K562 (cell line): ENCODE measurements at regions not wholly inside any gene's neighbourhood (a gene's known extent, or its start where the extent isn't known, plus 50 kb on each side); places are given as distances from the start of the nearest gene placed in this dataset.

Source experiments
- ATAC-seq: fragments of 200-7000 bp; cut with Tn5 transposase; 3 replicates; pipeline ENCODE4 v1.9.1; 2020; ENCODE audit warnings: moderate library complexity
- BruUV-seq: library from RNA; stranded (reverse); fragments of 400-500 nt; replicated peaks from 2 replicates; lab custom pipeline; 2021; lab: Mats Ljungman, UMichigan
- CTCF ChIA-PET: fragments of 300-600 bp; formaldehyde crosslinking; extraction: SDS; loops from one replicate; lab custom pipeline; 2021; ENCODE audit warnings: low intra/inter-chr PET ratio; lab: Yijun Ruan, JAX
- POLR2A ChIA-PET: fragments of 300-600, 350-650 bp; sonication (Branson Sonifier 250); formaldehyde crosslinking; extraction: SDS; loops from one replicate; lab custom pipeline; 2021; ENCODE audit warnings: antibody characterized with exemption, inconsistent platforms; lab: Yijun Ruan, JAX
- DNase-seq, 4 experiments: peaks; one replicate each; pipeline versions ENCODE4 v3.0.0 to v3.0.0-alpha.2; 2011 to 2018; ENCODE audit warnings: low spot score in 3 of 4, mixed read lengths in 3 of 4; ENCODE audit errors: extremely low read depth in 1 of 4
- FAIRE-seq: peaks from 2 replicates; lab custom pipeline; 2011; peaks lifted over from hg19 to GRCh38; lab: Jason Lieb, UNC
- H2AFZ ChIP-seq: 2 replicates; pipeline ENCODE4 v1.6.0; 2011; ENCODE audit warnings: low read depth, low read length, control low read depth, inconsistent platforms
- H3K27ac ChIP-seq: fragments of 200-600 bp; 3 replicates; pipeline ENCODE4 v1.8.0; 2011; ENCODE audit warnings: low read depth, mild to moderate bottlenecking, control low read depth, inconsistent platforms, low read length, moderate library complexity, mixed read lengths; ENCODE audit errors: extremely low read depth
- H3K27me3 ChIP-seq, 2 experiments: fragments of 300-600 bp in 1 of 2; 2 replicates in 1 of 2; 3 replicates in 1 of 2; pipeline versions ENCODE4 v1.6.0 to v1.8.0; 2011; ENCODE audit warnings: inconsistent platforms in 2 of 2, low read length in 2 of 2, mild to moderate bottlenecking in 1 of 2, mixed read lengths in 1 of 2, moderate library complexity in 1 of 2; ENCODE audit not compliant: control insufficient read depth in 2 of 2, insufficient read depth in 2 of 2
- H3K36me3 ChIP-seq: fragments of 300-600 bp; 3 replicates; pipeline ENCODE4 v1.8.0; 2011; ENCODE audit warnings: mild to moderate bottlenecking, low read length, inconsistent platforms; ENCODE audit not compliant: control insufficient read depth, insufficient read depth
- H3K4me1 ChIP-seq, 2 experiments: fragments of 200-600 bp in 1 of 2; replicated peaks in 1 of 2; 2 replicates in 1 of 2; 3 replicates in 1 of 2; pipeline versions ENCODE4 v1.5.1 to v1.8.0; 2011; ENCODE audit warnings: inconsistent platforms in 2 of 2, low read length in 2 of 2, mild to moderate bottlenecking in 1 of 2, mixed read lengths in 1 of 2, moderate library complexity in 1 of 2; ENCODE audit not compliant: control insufficient read depth in 2 of 2, insufficient read depth in 2 of 2
- H3K4me2 ChIP-seq: 2 replicates; pipeline ENCODE4 v1.6.1; 2011; ENCODE audit warnings: low read length, control low read depth, inconsistent platforms, mixed read lengths; ENCODE audit not compliant: insufficient read depth
- H3K4me3 ChIP-seq: fragments of 200-600 bp; sonication (generic), shearing (Covaris generic); 2 replicates; pipeline ENCODE4 v1.5.1; 2016; ENCODE audit warnings: control low read depth, inconsistent platforms
- H3K79me2 ChIP-seq: fragments of 200-600 bp; 3 replicates; pipeline ENCODE4 v1.8.0; 2011; ENCODE audit warnings: low read length, inconsistent platforms; ENCODE audit not compliant: control insufficient read depth, insufficient read depth
- H3K9ac ChIP-seq, 2 experiments: 2 replicates each; pipeline versions ENCODE4 v1.6.0 to v1.6.1; 2011; ENCODE audit warnings: low read depth in 2 of 2, low read length in 2 of 2, control low read depth in 1 of 2, inconsistent platforms in 1 of 2, mild to moderate bottlenecking in 1 of 2, mixed read lengths in 1 of 2; ENCODE audit not compliant: insufficient read depth in 1 of 2
- H3K9me1 ChIP-seq: one replicate; pipeline ENCODE4 v1.6.0; 2011; ENCODE audit warnings: inconsistent platforms, mild to moderate bottlenecking, low read length, moderate library complexity; ENCODE audit not compliant: control insufficient read depth, insufficient read depth
- H3K9me3 ChIP-seq: replicated peaks from 2 replicates; pipeline ENCODE4 v1.5.1; 2011; ENCODE audit warnings: low read depth, low read length, inconsistent platforms; ENCODE audit not compliant: control insufficient read depth, insufficient read depth
- H4K20me1 ChIP-seq: replicated peaks from 2 replicates; pipeline ENCODE4 v1.6.1; 2011; ENCODE audit warnings: low read length, inconsistent platforms, mixed read lengths; ENCODE audit not compliant: control insufficient read depth, insufficient read depth
- ATF3 ChIP-seq, 2 experiments: fragments of 450-650 bp in 1 of 2; sonication (generic) in 1 of 2; formaldehyde crosslinking in 1 of 2; IDR thresholded peaks in 1 of 2; conservative IDR thresholded peaks in 1 of 2; 2 replicates each; pipeline versions ENCODE4 v1.6.1 to v1.8.1; 2016 to 2023; ENCODE audit warnings: mild to moderate bottlenecking in 2 of 2, moderate library complexity in 2 of 2, inconsistent platforms in 1 of 2, missing genetic modification reagents in 1 of 2
- FOXA3 ChIP-seq, 2 experiments: fragments of 450-650 bp in 1 of 2; sonication (generic) in 1 of 2; formaldehyde crosslinking; IDR thresholded peaks in 1 of 2; conservative IDR thresholded peaks in 1 of 2; 2 replicates each; pipeline versions ENCODE4 v1.4.0 to v1.8.0; 2020 to 2022; ENCODE audit warnings: mild to moderate bottlenecking in 2 of 2, missing genetic modification reagents in 1 of 2
- MAX ChIP-seq: sonication (generic); formaldehyde crosslinking; IDR thresholded peaks from 2 replicates; pipeline ENCODE4 v1.9.0; 2022; ENCODE audit warnings: mild to moderate bottlenecking, missing genetic modification reagents
- POLR2AphosphoS2 ChIP-seq: IDR thresholded peaks from 2 replicates; pipeline ENCODE4 v1.6.1; 2012; ENCODE audit warnings: low read length, improper control_type of control experiment
- RREB1 ChIP-seq: fragments of 250-450 bp; sonication (Bioruptor Pico); IDR thresholded peaks from 2 replicates; pipeline ENCODE4 v1.4.0; 2020
- SIRT6 ChIP-seq: IDR thresholded peaks from one replicate; pipeline ENCODE4 v1.6.1; 2012; ENCODE audit warnings: low read depth, mild to moderate bottlenecking, control low read depth, inconsistent platforms, low read length, moderate library complexity
- STAT5B ChIP-seq: fragments of 250-450 bp; sonication (Bioruptor Pico); IDR thresholded peaks from 2 replicates; pipeline ENCODE4 v1.8.0; 2021; ENCODE audit warnings: mild to moderate bottlenecking, inconsistent platforms
- TAF1 ChIP-seq: IDR thresholded peaks from 2 replicates; pipeline ENCODE4 v1.6.1; 2011; ENCODE audit warnings: mild to moderate bottlenecking, low read length, moderate library complexity; ENCODE audit not compliant: insufficient read depth, control insufficient read depth, severe bottlenecking; ENCODE audit errors: extremely low read depth
- TRIM28 ChIP-seq: fragments of 450-650 bp; IDR thresholded peaks from 2 replicates; pipeline ENCODE4 v1.6.1; 2017
- ZBTB26 ChIP-seq: fragments of 450-650 bp; formaldehyde crosslinking; IDR thresholded peaks from 2 replicates; pipeline ENCODE4 v1.4.0; 2022; ENCODE audit warnings: missing genetic modification characterization
- ZNF175 ChIP-seq: fragments of 200-800 bp; sonication (Bioruptor generic); IDR thresholded peaks from 2 replicates; pipeline ENCODE4 v1.6.1; 2016; ENCODE audit warnings: low read depth, mild to moderate bottlenecking, missing genetic modification characterization, missing compliant biosample characterization
- ZNF584 ChIP-seq: fragments of 200-800 bp; sonication (Bioruptor generic); IDR thresholded peaks from 2 replicates; pipeline ENCODE4 v1.6.1; 2016; ENCODE audit warnings: low read depth, mild to moderate bottlenecking, missing genetic modification characterization, missing compliant biosample characterization
- ZSCAN29 ChIP-seq: fragments of 450-650 bp; IDR thresholded peaks from 2 replicates; pipeline ENCODE4 v1.6.1; 2017
- WGBS: fragments of 100-300 bp; shearing (Covaris generic); methylation state at CpG from one replicate; pipeline ENCODE4 v1.1.6; 2016; ENCODE audit warnings: low coverage, mixed read lengths; ENCODE audit not compliant: insufficient coverage; ENCODE audit errors: missing lambda C conversion rate; 5-methylcytosine and 5-hydroxymethylcytosine counted together
- in situ Hi-C: fragments of 300-500 bp; cut with MboI; formaldehyde crosslinking; loops from 4 replicates; pipeline ENCODE4 v1.15.0; 2018; ENCODE audit warnings: inconsistent platforms, mixed read lengths
- intact Hi-C: fragments of 100-400 bp; cut with micrococcal nuclease; formaldehyde crosslinking; loops from 2 replicates; pipeline ENCODE4 v1.14.2; 2022

GRCh38 chr22:27552176-27552575, 249.4 kb downstream of the MN1 start:
- intact Hi-C loops, result no loop called here
- Histone ChIP-seq H3K79me2 (no peaks in the 10 kb centered on the region), H3K9ac (no peak overlapping the region), H3K4me1 (no peaks in the 10 kb centered on the region), H2AFZ (no peak overlapping the region), H4K20me1 (0 out of 2 replicates have a peak, but pooled peaks cover 6% of the 10 kb centered on the region), H3K9me1 (no peaks in the 10 kb centered on the region), H3K36me3 (no peaks in the 10 kb centered on the region), H3K27me3 (peaks cover 0 to 8% of the 10 kb centered on the region in 2 experiments; a peak in 1 of 5 replicates)
- POLR2A ChIA-PET, result no interaction called here
- ATAC-seq (no peak), FAIRE-seq (no peak), DNase-seq (no peak)
- WGBS, result 32% methylated on average over 5 of the region's 7 CpGs
- no TSS peak for BruUV-seq
- CTCF ChIA-PET, result no interaction called here
- TF ChIP-seq RREB1 (CRISPR knock-in tag), result no peak
- no peak for TF ChIP-seq TRIM28
- TF ChIP-seq ZBTB26 (CRISPR knock-in tag), result no peak
- TF ChIP-seq STAT5B (CRISPR knock-in tag), result no peak
- no peak for TF ChIP-seq SIRT6
- no peak for TF ChIP-seq MAX (CRISPR knock-in tag)
- no peak for TF ChIP-seq POLR2AphosphoS2
- no peak for TF ChIP-seq FOXA3 (CRISPR knock-in tag; conservative IDR thresholded peaks at IDR 0.05 in 1 of 2, IDR thresholded peaks at IDR 0.05 in 1 of 2)
- no peak for TF ChIP-seq ZNF584 (CRISPR knock-in tag)
- TF ChIP-seq ZSCAN29, result no peak
- no peak for TF ChIP-seq TAF1
- TF ChIP-seq ATF3 (IDR thresholded peaks at IDR 0.05), result no peak
- no peak for TF ChIP-seq ATF3 (CRISPR knock-in tag; conservative IDR thresholded peaks at IDR 0.05)
- TF ChIP-seq ZNF175 (CRISPR knock-in tag), result no peak
- TF ChIP-seq, all 486 proteins: peak for 0
- Histone ChIP-seq H3K27ac (no peak overlapping the region), H3K4me2 (no peak overlapping the region), H3K4me3 (no peak overlapping the region), H3K9me3 (0 out of 2 replicates have a peak, but pooled peaks cover 1% of the 10 kb centered on the region)
- in situ Hi-C loops, result no loop called here
